ENCODE measurements at regions not wholly inside any gene's neighbourhood (a gene's known extent, or its start where the extent isn't known, plus 50 kb on each side); places are given as distances from the start of the nearest gene placed in this dataset.

DNA sequence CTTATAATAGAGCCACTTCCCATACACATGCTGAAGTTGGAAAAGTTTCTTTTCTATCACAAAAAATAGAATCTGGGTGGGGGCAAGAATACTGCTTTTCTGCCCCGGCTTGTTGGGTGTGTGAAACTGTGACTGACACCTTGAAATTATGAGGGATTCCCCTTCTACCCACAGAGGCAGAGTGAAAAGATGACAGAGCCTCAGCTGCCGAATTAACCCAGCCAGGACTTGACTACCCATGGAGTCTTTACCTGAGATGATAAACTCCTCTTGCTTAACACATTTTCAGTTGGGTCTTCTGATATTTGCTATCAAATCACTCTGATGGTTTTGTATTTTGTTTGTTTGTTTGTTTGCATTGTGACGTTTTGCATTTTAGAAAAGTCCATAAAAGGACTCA, 66.0 kb upstream of the PMAIP1 start:
- intact Hi-C loops (cut with DNase I): loop anchor here in 4 of 10 donors (10.0 kb wide), 2 partner anchors 711 to 721 kb away; no protein-coding TSS in a partner anchor
- no peaks in the 10 kb centered on the region for H3K36me3 ChIP-seq
- ATAC-seq (no peak), DNase-seq (no peak)
- no peak overlapping the region for H3K4me3 ChIP-seq
- 59 to 70% methylated on average over 3 of the region's 3 CpGs for WGBS, 2 donors
- TF ChIP-seq, protein P1, sequence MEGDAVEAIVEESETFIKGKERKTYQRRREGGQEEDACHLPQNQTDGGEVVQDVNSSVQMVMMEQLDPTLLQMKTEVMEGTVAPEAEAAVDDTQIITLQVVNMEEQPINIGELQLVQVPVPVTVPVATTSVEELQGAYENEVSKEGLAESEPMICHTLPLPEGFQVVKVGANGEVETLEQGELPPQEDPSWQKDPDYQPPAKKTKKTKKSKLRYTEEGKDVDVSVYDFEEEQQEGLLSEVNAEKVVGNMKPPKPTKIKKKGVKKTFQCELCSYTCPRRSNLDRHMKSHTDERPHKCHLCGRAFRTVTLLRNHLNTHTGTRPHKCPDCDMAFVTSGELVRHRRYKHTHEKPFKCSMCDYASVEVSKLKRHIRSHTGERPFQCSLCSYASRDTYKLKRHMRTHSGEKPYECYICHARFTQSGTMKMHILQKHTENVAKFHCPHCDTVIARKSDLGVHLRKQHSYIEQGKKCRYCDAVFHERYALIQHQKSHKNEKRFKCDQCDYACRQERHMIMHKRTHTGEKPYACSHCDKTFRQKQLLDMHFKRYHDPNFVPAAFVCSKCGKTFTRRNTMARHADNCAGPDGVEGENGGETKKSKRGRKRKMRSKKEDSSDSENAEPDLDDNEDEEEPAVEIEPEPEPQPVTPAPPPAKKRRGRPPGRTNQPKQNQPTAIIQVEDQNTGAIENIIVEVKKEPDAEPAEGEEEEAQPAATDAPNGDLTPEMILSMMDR (IDR thresholded peaks at IDR 0.05): no peak
- peaks cover 0 to 27% (median 0%) of the 10 kb centered on the region in 7 donors for H3K27me3 ChIP-seq
- H3K27ac ChIP-seq: no peak overlapping the region
- H3K9me3 ChIP-seq: no peaks in the 10 kb centered on the region
- H3K4me1 ChIP-seq: peaks cover 0 to 4% (median 0%) of the 10 kb centered on the region in 9 donors

DNA sequence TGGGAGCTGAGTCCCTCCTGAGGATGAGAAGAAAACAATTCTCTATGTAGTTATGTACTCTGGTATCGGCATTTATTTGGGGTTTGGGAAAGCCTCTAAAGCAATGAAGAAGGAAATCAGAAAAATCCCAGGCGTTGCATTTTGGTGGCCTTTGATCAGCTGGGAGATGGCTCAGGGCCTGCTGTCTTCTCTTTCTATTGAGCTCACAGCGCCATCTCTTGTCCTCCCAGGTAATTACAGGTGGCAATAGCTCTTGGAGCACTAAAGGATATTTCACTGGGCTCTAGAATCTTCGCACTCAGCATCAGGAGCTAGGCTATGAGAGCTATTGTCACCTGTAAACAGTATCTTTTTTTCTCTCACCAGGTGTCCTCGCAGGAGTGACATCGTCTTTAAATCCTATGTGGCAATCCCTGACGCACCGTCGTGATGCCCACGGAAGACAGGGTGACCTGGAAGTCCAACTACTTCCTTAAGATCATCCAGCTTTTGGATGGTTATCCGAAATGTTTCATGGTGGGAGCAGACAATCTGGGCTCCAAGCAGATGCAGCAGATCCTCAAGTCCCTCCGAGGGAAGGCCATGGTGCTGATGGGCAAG, 76.1 kb upstream of the PMAIP1 start:
- Histone ChIP-seq H3K9me3 (no peaks in the 10 kb centered on the region), H3K4me3 (no peak overlapping the region), H3K27me3 (peaks cover 0 to 7% (median 0%) of the 10 kb centered on the region in 7 donors), H3K27ac (no peak overlapping the region), H3K4me1 (no peaks in the 10 kb centered on the region), H3K36me3 (no peaks in the 10 kb centered on the region)
- intact Hi-C loops (cut with DNase I): loop anchor here (2.0 to 10.0 kb wide), 10 partner anchors 121 to 516 kb away; no protein-coding TSS in a partner anchor
- TF ChIP-seq, protein P1 (IDR thresholded peaks at IDR 0.05): peak; percentile 60 to 83 (median 77)
- 29 to 36% methylated on average over 12 of the region's 12 CpGs for WGBS, 2 donors
- DNase-seq (peak in 1 of 2 donors; percentile 60), ATAC-seq (peak; percentile 64 to 85 (median 79))

DNA sequence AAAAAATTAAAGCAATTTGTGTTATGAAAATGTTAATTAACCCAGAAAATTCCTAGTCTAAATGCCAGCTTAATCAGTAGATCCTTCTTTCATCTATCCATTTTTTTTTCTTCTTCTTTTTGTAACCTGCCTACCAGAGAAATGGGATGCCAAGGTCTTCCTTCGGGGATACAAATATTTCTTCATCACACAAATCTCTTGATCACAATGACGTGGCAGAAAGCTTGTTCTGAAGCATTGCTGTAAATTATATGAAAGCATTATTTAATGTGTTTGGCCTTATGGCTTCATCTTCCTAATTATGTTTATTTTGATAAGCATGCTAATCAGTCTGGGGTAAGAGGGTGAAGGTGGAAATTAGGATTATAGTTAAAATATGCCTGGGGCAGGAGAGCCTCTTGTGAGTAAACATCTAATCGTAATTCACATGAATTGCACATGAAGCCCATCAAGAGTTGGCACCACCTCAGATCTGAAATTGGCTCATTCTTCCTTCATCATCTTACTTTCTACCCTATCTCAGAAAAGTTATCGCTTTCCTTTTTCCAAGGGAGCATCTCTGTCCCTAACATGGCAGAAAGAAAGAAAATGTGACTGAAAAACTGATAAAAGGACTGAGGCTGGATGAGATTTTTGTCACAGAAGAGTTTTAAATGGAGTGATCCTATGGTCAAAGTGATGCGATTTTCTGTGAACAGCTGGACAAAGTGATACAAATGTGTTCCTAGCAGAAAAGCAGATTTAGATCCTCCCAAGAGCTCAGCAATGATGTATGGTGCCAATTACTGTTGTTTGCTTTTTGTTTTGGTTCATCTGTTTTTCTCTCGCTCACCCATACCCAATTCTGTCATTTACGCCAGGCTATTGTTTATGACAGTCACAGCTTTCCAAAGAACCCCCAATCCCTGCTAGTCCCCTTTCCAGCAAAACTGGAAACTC, 76.9 kb upstream of the PMAIP1 start:
- ATAC-seq (peak in 1 of 8 donors; percentile 17), DNase-seq (no peak)
- TF ChIP-seq, protein P1 (IDR thresholded peaks at IDR 0.05): no peak
- Histone ChIP-seq H3K27me3 (peaks cover 0 to 9% (median 0%) of the 10 kb centered on the region in 7 donors), H3K27ac (no peak overlapping the region), H3K9me3 (no peaks in the 10 kb centered on the region), H3K36me3 (no peaks in the 10 kb centered on the region), H3K4me1 (no peaks in the 10 kb centered on the region), H3K4me3 (no peak overlapping the region)
- intact Hi-C loops (cut with DNase I): loop anchor here (2.0 to 10.0 kb wide), 10 partner anchors 121 to 516 kb away; no protein-coding TSS in a partner anchor
- WGBS, 2 donors: 77 to 82% methylated on average over 7 of the region's 7 CpGs

DNA sequence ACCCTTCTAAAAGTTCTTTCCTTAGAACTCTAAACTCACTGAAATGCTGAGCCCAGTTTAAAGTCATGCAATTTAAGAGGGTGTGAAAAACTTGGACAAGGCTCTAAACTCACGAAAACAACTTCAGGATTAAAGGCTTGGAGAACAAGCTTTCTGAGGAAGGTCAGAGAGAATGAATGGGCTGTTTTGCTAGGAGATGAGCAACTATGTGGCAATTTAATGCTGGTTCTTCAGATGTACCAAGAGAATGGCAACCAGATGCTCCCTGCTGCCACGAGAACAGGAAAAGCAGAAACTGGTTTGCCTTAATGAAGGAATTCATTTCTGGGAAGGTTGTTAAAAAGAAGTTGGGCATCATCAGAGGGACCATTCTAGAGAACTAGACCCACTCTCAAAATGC, 77.8 kb upstream of the PMAIP1 start:
- Histone ChIP-seq H3K4me1 (no peaks in the 10 kb centered on the region), H3K27me3 (peaks cover 0 to 12% (median 0%) of the 10 kb centered on the region in 7 donors), H3K36me3 (no peaks in the 10 kb centered on the region), H3K27ac (no peak overlapping the region), H3K4me3 (no peak overlapping the region), H3K9me3 (no peaks in the 10 kb centered on the region)
- 72 to 78% methylated on average over 2 of the region's 2 CpGs for WGBS, 2 donors
- no peak for ATAC-seq
- no peak for DNase-seq
- intact Hi-C loops (cut with DNase I): loop anchor here (2.0 to 10.0 kb wide), 10 partner anchors 120 to 515 kb away; no protein-coding TSS in a partner anchor
- TF ChIP-seq, protein P1 (IDR thresholded peaks at IDR 0.05): no peak

Measured in heart right ventricle (tissue), 16 donors.